GM23338 (cell line): ENCODE measurements at regions not wholly inside any gene's neighbourhood (a gene's known extent, or its start where the extent isn't known, plus 50 kb on each side); places are given as distances from the start of the nearest gene placed in this dataset.

Experiments
- ATAC-seq: fragments of 200-7000 bp; cut with Tn5 transposase; 3 replicates; pipeline ENCODE4 v1.9.1; 2020
- DNase-seq: peaks from one replicate; pipeline ENCODE4 v3.0.0-alpha.2; 2015; ENCODE audit warnings: low spot score
- H2AFZ ChIP-seq: fragments of 200-600 bp; sonication (generic); 2 replicates; pipeline ENCODE4 v1.8.0; 2016; ENCODE audit warnings: antibody characterized with exemption, mild to moderate bottlenecking, moderate library complexity
- H3F3A ChIP-seq: fragments of 200-600 bp; sonication (generic); replicated peaks from 2 replicates; pipeline ENCODE4 v1.8.0; 2017; ENCODE audit warnings: antibody characterized with exemption, mixed run types, low read depth
- H3K27ac ChIP-seq: fragments of 200-600 bp; sonication (generic); 2 replicates; pipeline ENCODE4 v1.6.1; 2016; ENCODE audit warnings: low read depth
- H3K27me3 ChIP-seq: fragments of 200-600 bp; sonication (generic); 2 replicates; pipeline ENCODE4 v1.8.0; 2016; ENCODE audit warnings: mild to moderate bottlenecking, mixed run types, moderate library complexity; ENCODE audit not compliant: insufficient read depth
- H3K36me3 ChIP-seq: fragments of 200-600 bp; sonication (generic); 2 replicates; pipeline ENCODE4 v1.8.0; 2016; ENCODE audit warnings: mild to moderate bottlenecking; ENCODE audit not compliant: insufficient read depth
- H3K4me1 ChIP-seq: fragments of 200-600 bp; sonication (generic); 2 replicates; pipeline ENCODE4 v1.8.0; 2016; ENCODE audit warnings: mild to moderate bottlenecking, moderate library complexity; ENCODE audit not compliant: insufficient read depth
- H3K4me2 ChIP-seq: fragments of 200-600 bp; sonication (generic); 2 replicates; pipeline ENCODE4 v1.7.1; 2017; ENCODE audit warnings: mixed run types
- H3K4me3 ChIP-seq: fragments of 200-600 bp; sonication (generic); 2 replicates; pipeline ENCODE4 v1.6.1; 2016; ENCODE audit warnings: mixed run types
- H3K79me2 ChIP-seq: fragments of 200-600 bp; sonication (generic); replicated peaks from 2 replicates; pipeline ENCODE4 v1.8.0; 2017; ENCODE audit warnings: mild to moderate bottlenecking; ENCODE audit not compliant: insufficient read depth
- H3K9me2 ChIP-seq: fragments of 200-600 bp; sonication (generic); 2 replicates; pipeline ENCODE4 v1.8.0; 2017; ENCODE audit not compliant: insufficient read depth
- H4K20me1 ChIP-seq: fragments of 200-600 bp; sonication (generic); replicated peaks from 2 replicates; pipeline ENCODE4 v1.8.0; 2017; ENCODE audit warnings: mild to moderate bottlenecking; ENCODE audit not compliant: insufficient read depth
- H3K27ac Mint-ChIP-seq: 2 replicates; pipeline ENCODE4 v1.8.0; 2020; ENCODE audit warnings: inconsistent platforms, mild to moderate bottlenecking, moderate library complexity, mixed read lengths
- H3K27me3 Mint-ChIP-seq: 3 replicates; pipeline ENCODE4 v1.8.0; 2022; ENCODE audit warnings: low read depth, mild to moderate bottlenecking, moderate library complexity, mixed read lengths, inconsistent platforms; ENCODE audit not compliant: insufficient read depth, poor library complexity
- H3K36me3 Mint-ChIP-seq: 3 replicates; pipeline ENCODE4 v1.8.0; 2021; ENCODE audit warnings: low read depth, mild to moderate bottlenecking, inconsistent platforms, moderate library complexity, mixed read lengths
- H3K4me1 Mint-ChIP-seq: 3 replicates; pipeline ENCODE4 v1.8.0; 2020; ENCODE audit warnings: mild to moderate bottlenecking, inconsistent platforms, mixed read lengths
- H3K4me3 Mint-ChIP-seq: 3 replicates; pipeline ENCODE4 v1.8.0; 2021; ENCODE audit warnings: moderate library complexity, mild to moderate bottlenecking, inconsistent platforms, mixed read lengths
- H3K9me3 Mint-ChIP-seq: 3 replicates; pipeline ENCODE4 v1.8.0; 2020; ENCODE audit warnings: moderate library complexity, mild to moderate bottlenecking, inconsistent platforms, mixed read lengths
- CREB1 ChIP-seq: fragments of 250-450 bp; sonication (Bioruptor Pico); IDR thresholded peaks from 2 replicates; pipeline ENCODE4 v1.5.0; 2020; ENCODE audit warnings: low read depth, mild to moderate bottlenecking, moderate library complexity
- CTCF ChIP-seq, 2 experiments: fragments of 200-600 bp in 1 of 2; sonication (generic) in 1 of 2; conservative IDR thresholded peaks; 2 replicates each; pipeline versions ENCODE4 v1.5.1 to v1.6.1; 2016 to 2017; ENCODE audit warnings: antibody characterized with exemption in 2 of 2, low read depth in 2 of 2, mild to moderate bottlenecking in 2 of 2, moderate library complexity in 1 of 2
- EZH2 ChIP-seq: fragments of 200-600 bp; sonication (generic); IDR thresholded peaks from one replicate; pipeline ENCODE4 v1.8.0; 2017; ENCODE audit warnings: antibody characterized with exemption, mild to moderate bottlenecking, low read depth; ENCODE audit not compliant: unreplicated experiment
- EZH2phosphoT487 ChIP-seq: fragments of 200-600 bp; sonication (generic); IDR thresholded peaks from one replicate; pipeline ENCODE4 v1.8.1; 2018; ENCODE audit warnings: antibody characterized with exemption; ENCODE audit not compliant: unreplicated experiment
- JUNB ChIP-seq: IDR thresholded peaks from one replicate; pipeline ENCODE4 v1.6.1; 2016; ENCODE audit warnings: antibody characterized with exemption; ENCODE audit not compliant: unreplicated experiment
- NANOG ChIP-seq: IDR thresholded peaks from 2 replicates; pipeline ENCODE4 v1.6.1; 2016; ENCODE audit warnings: antibody characterized with exemption, borderline replicate concordance
- POLR2AphosphoS5 ChIP-seq: IDR thresholded peaks from 2 replicates; pipeline ENCODE4 v1.6.1; 2016; ENCODE audit warnings: antibody characterized with exemption, low read depth
- STAT1 ChIP-seq: IDR thresholded peaks from one replicate; pipeline ENCODE4 v1.6.1; 2016; ENCODE audit warnings: antibody characterized with exemption; ENCODE audit not compliant: unreplicated experiment
- ZNF114 ChIP-seq: fragments of 250-450 bp; sonication (Bioruptor Pico); IDR thresholded peaks from 2 replicates; pipeline ENCODE4 v1.5.0; 2020; ENCODE audit warnings: mild to moderate bottlenecking, moderate library complexity
- ZNF331 ChIP-seq: fragments of 250-450 bp; sonication (Bioruptor Pico); IDR thresholded peaks from 2 replicates; pipeline ENCODE4 v1.5.0; 2020; ENCODE audit warnings: low read depth, mild to moderate bottlenecking, moderate library complexity
- TF ChIP-seq, protein P1 (sequence below): fragments of 250-450 bp; sonication (Bioruptor Pico); IDR thresholded peaks from 2 replicates; pipeline ENCODE4 v1.5.0; 2020; ENCODE audit warnings: mild to moderate bottlenecking, moderate library complexity
- TF ChIP-seq, protein P2 (sequence below): IDR thresholded peaks from one replicate; pipeline ENCODE4 v1.6.1; 2018; ENCODE audit warnings: antibody characterized with exemption; ENCODE audit not compliant: unreplicated experiment
- TF ChIP-seq, protein P3 (sequence below): IDR thresholded peaks from 2 replicates; pipeline ENCODE4 v1.6.1; 2016; ENCODE audit warnings: antibody characterized with exemption

DNA sequence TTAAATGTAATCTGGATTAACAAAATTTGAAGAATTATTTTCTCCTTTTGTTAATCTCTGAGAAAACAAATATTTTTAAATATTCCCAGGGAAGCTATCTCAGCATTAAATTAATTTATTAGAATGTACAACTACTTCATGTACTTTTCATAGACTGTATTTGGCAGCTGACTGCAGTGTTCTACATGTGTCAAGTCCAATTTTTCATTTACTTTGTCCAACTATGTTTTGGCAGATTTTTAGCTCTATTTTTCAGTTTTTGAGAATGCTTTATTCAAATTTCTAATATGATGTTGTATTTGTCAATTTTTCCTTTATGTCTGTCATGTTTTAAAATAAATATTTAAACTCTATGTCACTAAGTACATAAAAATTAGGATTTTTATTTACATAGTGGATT is 925.1 kb downstream of the OTOL1 start (continued):
- TF ChIP-seq EZH2phosphoT487 (no peak), POLR2AphosphoS5 (no peak), JUNB (no peak)

DNA sequence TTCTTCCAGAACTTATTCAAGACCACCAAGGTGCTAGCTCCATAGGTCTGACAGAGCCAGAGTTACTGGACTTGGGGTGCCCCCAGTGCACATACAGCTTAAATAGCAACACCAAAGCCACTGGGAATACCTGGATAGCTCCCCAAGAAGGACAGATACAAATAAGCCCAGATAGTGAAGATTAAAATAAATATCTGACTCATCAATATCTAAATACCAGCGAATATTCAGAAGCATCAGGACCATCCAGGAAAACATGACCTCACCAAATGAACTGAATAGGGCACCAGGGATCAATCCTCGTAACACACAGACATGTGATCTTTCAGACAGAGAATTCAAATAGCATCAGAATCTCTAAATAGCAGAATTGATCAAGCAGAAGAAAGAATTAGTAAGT is 931.6 kb downstream of the OTOL1 start:
- no peaks in the 10 kb centered on the region for H3K79me2 ChIP-seq
- no peak for ATAC-seq
- no peaks in the 10 kb centered on the region for H3K27me3 Mint-ChIP-seq
- 0 out of 2 replicates have a peak, but pooled peaks cover 5% of the 10 kb centered on the region for H3K9me2 ChIP-seq
- H2AFZ ChIP-seq: no peak overlapping the region
- H3K27ac Mint-ChIP-seq: no peak overlapping the region
- DNase-seq: no peak
- H3K27ac ChIP-seq: no peak overlapping the region
- H3K4me1 ChIP-seq: no peaks in the 10 kb centered on the region
- peaks cover 5% of the 10 kb centered on the region; the same call in 2 of the 3 replicates for H3K36me3 Mint-ChIP-seq
- no peak overlapping the region for H3K4me3 ChIP-seq
- H3F3A ChIP-seq: no peaks in the 10 kb centered on the region
- no peaks in the 10 kb centered on the region for H3K36me3 ChIP-seq
- H4K20me1 ChIP-seq: no peaks in the 10 kb centered on the region
- H3K4me2 ChIP-seq: no peak overlapping the region
- peaks cover 9% of the 10 kb centered on the region for H3K9me3 Mint-ChIP-seq
- H3K27me3 ChIP-seq: no peaks in the 10 kb centered on the region
- H3K4me3 Mint-ChIP-seq: no peak overlapping the region
- TF ChIP-seq JUNB (no peak), POLR2AphosphoS5 (no peak), CREB1 (CRISPR knock-in tag) (no peak), EZH2 (no peak), EZH2phosphoT487 (no peak), STAT1 (no peak), CTCF (conservative IDR thresholded peaks at IDR 0.05; ENCODE audit: low read depth in 2 of 2) (no peak), ZNF114 (CRISPR knock-in tag) (no peak), ZNF331 (CRISPR knock-in tag) (no peak), NANOG (no peak)
- TF ChIP-seq, protein P1, sequence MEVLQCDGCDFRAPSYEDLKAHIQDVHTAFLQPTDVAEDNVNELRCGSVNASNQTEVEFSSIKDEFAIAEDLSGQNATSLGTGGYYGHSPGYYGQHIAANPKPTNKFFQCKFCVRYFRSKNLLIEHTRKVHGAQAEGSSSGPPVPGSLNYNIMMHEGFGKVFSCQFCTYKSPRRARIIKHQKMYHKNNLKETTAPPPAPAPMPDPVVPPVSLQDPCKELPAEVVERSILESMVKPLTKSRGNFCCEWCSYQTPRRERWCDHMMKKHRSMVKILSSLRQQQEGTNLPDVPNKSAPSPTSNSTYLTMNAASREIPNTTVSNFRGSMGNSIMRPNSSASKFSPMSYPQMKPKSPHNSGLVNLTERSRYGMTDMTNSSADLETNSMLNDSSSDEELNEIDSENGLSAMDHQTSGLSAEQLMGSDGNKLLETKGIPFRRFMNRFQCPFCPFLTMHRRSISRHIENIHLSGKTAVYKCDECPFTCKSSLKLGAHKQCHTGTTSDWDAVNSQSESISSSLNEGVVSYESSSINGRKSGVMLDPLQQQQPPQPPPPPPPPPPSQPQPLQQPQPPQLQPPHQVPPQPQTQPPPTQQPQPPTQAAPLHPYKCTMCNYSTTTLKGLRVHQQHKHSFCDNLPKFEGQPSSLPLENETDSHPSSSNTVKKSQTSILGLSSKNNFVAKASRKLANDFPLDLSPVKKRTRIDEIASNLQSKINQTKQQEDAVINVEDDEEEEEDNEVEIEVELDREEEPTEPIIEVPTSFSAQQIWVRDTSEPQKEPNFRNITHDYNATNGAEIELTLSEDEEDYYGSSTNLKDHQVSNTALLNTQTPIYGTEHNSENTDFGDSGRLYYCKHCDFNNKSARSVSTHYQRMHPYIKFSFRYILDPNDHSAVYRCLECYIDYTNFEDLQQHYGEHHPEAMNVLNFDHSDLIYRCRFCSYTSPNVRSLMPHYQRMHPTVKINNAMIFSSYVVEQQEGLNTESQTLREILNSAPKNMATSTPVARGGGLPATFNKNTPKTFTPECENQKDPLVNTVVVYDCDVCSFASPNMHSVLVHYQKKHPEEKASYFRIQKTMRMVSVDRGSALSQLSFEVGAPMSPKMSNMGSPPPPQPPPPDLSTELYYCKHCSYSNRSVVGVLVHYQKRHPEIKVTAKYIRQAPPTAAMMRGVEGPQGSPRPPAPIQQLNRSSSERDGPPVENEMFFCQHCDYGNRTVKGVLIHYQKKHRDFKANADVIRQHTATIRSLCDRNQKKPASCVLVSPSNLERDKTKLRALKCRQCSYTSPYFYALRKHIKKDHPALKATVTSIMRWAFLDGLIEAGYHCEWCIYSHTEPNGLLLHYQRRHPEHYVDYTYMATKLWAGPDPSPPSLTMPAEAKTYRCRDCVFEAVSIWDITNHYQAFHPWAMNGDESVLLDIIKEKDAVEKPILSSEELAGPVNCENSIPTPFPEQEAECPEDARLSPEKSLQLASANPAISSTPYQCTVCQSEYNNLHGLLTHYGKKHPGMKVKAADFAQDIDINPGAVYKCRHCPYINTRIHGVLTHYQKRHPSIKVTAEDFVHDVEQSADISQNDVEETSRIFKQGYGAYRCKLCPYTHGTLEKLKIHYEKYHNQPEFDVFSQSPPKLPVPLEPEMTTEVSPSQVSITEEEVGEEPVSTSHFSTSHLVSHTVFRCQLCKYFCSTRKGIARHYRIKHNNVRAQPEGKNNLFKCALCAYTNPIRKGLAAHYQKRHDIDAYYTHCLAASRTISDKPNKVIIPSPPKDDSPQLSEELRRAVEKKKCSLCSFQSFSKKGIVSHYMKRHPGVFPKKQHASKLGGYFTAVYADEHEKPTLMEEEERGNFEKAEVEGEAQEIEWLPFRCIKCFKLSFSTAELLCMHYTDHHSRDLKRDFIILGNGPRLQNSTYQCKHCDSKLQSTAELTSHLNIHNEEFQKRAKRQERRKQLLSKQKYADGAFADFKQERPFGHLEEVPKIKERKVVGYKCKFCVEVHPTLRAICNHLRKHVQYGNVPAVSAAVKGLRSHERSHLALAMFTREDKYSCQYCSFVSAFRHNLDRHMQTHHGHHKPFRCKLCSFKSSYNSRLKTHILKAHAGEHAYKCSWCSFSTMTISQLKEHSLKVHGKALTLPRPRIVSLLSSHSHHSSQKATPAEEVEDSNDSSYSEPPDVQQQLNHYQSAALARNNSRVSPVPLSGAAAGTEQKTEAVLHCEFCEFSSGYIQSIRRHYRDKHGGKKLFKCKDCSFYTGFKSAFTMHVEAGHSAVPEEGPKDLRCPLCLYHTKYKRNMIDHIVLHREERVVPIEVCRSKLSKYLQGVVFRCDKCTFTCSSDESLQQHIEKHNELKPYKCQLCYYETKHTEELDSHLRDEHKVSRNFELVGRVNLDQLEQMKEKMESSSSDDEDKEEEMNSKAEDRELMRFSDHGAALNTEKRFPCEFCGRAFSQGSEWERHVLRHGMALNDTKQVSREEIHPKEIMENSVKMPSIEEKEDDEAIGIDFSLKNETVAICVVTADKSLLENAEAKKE: no peak
- TF ChIP-seq, protein P2, sequence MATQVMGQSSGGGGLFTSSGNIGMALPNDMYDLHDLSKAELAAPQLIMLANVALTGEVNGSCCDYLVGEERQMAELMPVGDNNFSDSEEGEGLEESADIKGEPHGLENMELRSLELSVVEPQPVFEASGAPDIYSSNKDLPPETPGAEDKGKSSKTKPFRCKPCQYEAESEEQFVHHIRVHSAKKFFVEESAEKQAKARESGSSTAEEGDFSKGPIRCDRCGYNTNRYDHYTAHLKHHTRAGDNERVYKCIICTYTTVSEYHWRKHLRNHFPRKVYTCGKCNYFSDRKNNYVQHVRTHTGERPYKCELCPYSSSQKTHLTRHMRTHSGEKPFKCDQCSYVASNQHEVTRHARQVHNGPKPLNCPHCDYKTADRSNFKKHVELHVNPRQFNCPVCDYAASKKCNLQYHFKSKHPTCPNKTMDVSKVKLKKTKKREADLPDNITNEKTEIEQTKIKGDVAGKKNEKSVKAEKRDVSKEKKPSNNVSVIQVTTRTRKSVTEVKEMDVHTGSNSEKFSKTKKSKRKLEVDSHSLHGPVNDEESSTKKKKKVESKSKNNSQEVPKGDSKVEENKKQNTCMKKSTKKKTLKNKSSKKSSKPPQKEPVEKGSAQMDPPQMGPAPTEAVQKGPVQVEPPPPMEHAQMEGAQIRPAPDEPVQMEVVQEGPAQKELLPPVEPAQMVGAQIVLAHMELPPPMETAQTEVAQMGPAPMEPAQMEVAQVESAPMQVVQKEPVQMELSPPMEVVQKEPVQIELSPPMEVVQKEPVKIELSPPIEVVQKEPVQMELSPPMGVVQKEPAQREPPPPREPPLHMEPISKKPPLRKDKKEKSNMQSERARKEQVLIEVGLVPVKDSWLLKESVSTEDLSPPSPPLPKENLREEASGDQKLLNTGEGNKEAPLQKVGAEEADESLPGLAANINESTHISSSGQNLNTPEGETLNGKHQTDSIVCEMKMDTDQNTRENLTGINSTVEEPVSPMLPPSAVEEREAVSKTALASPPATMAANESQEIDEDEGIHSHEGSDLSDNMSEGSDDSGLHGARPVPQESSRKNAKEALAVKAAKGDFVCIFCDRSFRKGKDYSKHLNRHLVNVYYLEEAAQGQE: no peak
- TF ChIP-seq, protein P3, sequence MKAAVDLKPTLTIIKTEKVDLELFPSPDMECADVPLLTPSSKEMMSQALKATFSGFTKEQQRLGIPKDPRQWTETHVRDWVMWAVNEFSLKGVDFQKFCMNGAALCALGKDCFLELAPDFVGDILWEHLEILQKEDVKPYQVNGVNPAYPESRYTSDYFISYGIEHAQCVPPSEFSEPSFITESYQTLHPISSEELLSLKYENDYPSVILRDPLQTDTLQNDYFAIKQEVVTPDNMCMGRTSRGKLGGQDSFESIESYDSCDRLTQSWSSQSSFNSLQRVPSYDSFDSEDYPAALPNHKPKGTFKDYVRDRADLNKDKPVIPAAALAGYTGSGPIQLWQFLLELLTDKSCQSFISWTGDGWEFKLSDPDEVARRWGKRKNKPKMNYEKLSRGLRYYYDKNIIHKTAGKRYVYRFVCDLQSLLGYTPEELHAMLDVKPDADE: no peak
- no peaks in the 10 kb centered on the region for H3K4me1 Mint-ChIP-seq
